WTC11 (cell line): ENCODE measurements at regions not wholly inside any gene's neighbourhood (a gene's known extent, or its start where the extent isn't known, plus 50 kb on each side); places are given as distances from the start of the nearest gene placed in this dataset.

Experiments
- ATAC-seq: fragments of 200-7000 bp; cut with Tn5 transposase; 2 replicates; pipeline ENCODE4 v1.10.0; 2021; ENCODE audit warnings: mild to moderate bottlenecking, moderate library complexity
- CTCF ChIA-PET: fragments of 300-600 bp; sonication (Branson Sonifier 250); formaldehyde crosslinking; loops from one replicate; lab custom pipeline; 2021; ENCODE audit warnings: antibody characterized with exemption; lab: Charles Lee
- POLR2A ChIA-PET: fragments of 350-600 bp; sonication (Branson Sonifier 250); formaldehyde crosslinking; loops from one replicate; lab custom pipeline; 2021; ENCODE audit warnings: antibody characterized with exemption; lab: Charles Lee
- DNase-seq: peaks from one replicate; pipeline ENCODE4 v3.0.0; 2021; ENCODE audit warnings: low spot score
- H3K27ac Mint-ChIP-seq: 2 replicates; pipeline ENCODE4 v1.8.0; 2021; ENCODE audit warnings: mixed read lengths
- H3K27me3 Mint-ChIP-seq: 2 replicates; pipeline ENCODE4 v1.8.0; 2021; ENCODE audit warnings: low read depth, mild to moderate bottlenecking, moderate library complexity, mixed read lengths
- H3K36me3 Mint-ChIP-seq: 2 replicates; pipeline ENCODE4 v1.8.0; 2021; ENCODE audit warnings: mixed read lengths
- H3K4me1 Mint-ChIP-seq: 2 replicates; pipeline ENCODE4 v1.8.0; 2022; ENCODE audit warnings: mixed read lengths
- H3K4me3 Mint-ChIP-seq: 2 replicates; pipeline ENCODE4 v1.8.0; 2021; ENCODE audit warnings: mild to moderate bottlenecking, moderate library complexity, mixed read lengths
- H3K9me3 Mint-ChIP-seq: 2 replicates; pipeline ENCODE4 v1.8.0; 2021; ENCODE audit warnings: mixed read lengths
- ATF3 ChIP-seq: sonication (generic); formaldehyde crosslinking; conservative IDR thresholded peaks from 2 replicates; pipeline ENCODE4 v1.8.1; 2022; ENCODE audit warnings: mild to moderate bottlenecking, missing genetic modification reagents
- CDX4 ChIP-seq: fragments of 250-450 bp; sonication (Bioruptor Pico); IDR thresholded peaks from 2 replicates; pipeline ENCODE4 v1.9.0; 2021; ENCODE audit warnings: moderate library complexity, mild to moderate bottlenecking, inconsistent platforms, borderline replicate concordance
- ELF4 ChIP-seq: sonication (generic); formaldehyde crosslinking; IDR thresholded peaks from 2 replicates; pipeline ENCODE4 v1.8.1; 2022; ENCODE audit warnings: low read depth, mild to moderate bottlenecking, moderate library complexity, missing genetic modification reagents
- ESRRA ChIP-seq: sonication (generic); formaldehyde crosslinking; IDR thresholded peaks from 2 replicates; pipeline ENCODE4 v1.8.1; 2022; ENCODE audit warnings: mild to moderate bottlenecking, missing genetic modification reagents, borderline replicate concordance
- FOXP1 ChIP-seq: sonication (generic); formaldehyde crosslinking; IDR thresholded peaks from 2 replicates; pipeline ENCODE4 v1.8.0; 2022; ENCODE audit warnings: missing genetic modification reagents, mild to moderate bottlenecking, moderate library complexity, borderline replicate concordance
- GRHL2 ChIP-seq: fragments of 250-450 bp; sonication (Bioruptor Pico); IDR thresholded peaks from 2 replicates; pipeline ENCODE4 v1.8.0; 2022; ENCODE audit warnings: mild to moderate bottlenecking, moderate library complexity; ENCODE audit not compliant: insufficient replicate concordance, severe bottlenecking
- GTF2I ChIP-seq: fragments of 250-450 bp; sonication (Bioruptor Pico); conservative IDR thresholded peaks from 2 replicates; pipeline ENCODE4 v1.4.0; 2021; ENCODE audit warnings: mild to moderate bottlenecking
- IRF2 ChIP-seq: sonication (generic); formaldehyde crosslinking; IDR thresholded peaks from 2 replicates; pipeline ENCODE4 v1.8.0; 2022; ENCODE audit warnings: low read depth, missing genetic modification reagents, borderline replicate concordance
- JUN ChIP-seq: sonication (generic); formaldehyde crosslinking; IDR thresholded peaks from 2 replicates; pipeline ENCODE4 v1.8.0; 2023; ENCODE audit warnings: mild to moderate bottlenecking, missing genetic modification reagents
- NFYB ChIP-seq: sonication (generic); formaldehyde crosslinking; conservative IDR thresholded peaks from 2 replicates; pipeline ENCODE4 v1.8.0; 2022; ENCODE audit warnings: low read depth, missing genetic modification reagents
- OVOL2 ChIP-seq: fragments of 250-450 bp; sonication (Bioruptor Pico); IDR thresholded peaks from 2 replicates; pipeline ENCODE4 v1.9.0; 2021; ENCODE audit warnings: mild to moderate bottlenecking, borderline replicate concordance
- PRDM15 ChIP-seq: sonication (generic); formaldehyde crosslinking; IDR thresholded peaks from 2 replicates; pipeline ENCODE4 v1.8.0; 2022; ENCODE audit warnings: missing genetic modification reagents
- PREB ChIP-seq: sonication (generic); formaldehyde crosslinking; IDR thresholded peaks from 2 replicates; pipeline ENCODE4 v1.8.1; 2022; ENCODE audit warnings: mild to moderate bottlenecking, missing genetic modification reagents, moderate library complexity, borderline replicate concordance
- SMAD3 ChIP-seq: sonication (generic); formaldehyde crosslinking; IDR thresholded peaks from 2 replicates; pipeline ENCODE4 v1.8.0; 2022; ENCODE audit warnings: missing genetic modification reagents, mild to moderate bottlenecking, borderline replicate concordance
- SMAD4 ChIP-seq: sonication (generic); formaldehyde crosslinking; IDR thresholded peaks from 2 replicates; pipeline ENCODE4 v1.8.0; 2022; ENCODE audit warnings: mild to moderate bottlenecking, missing genetic modification reagents
- SOX15 ChIP-seq: fragments of 250-450 bp; sonication (Bioruptor Pico); IDR thresholded peaks from 2 replicates; pipeline ENCODE4 v1.9.0; 2021; ENCODE audit warnings: mild to moderate bottlenecking
- TP53 ChIP-seq: sonication (generic); formaldehyde crosslinking; IDR thresholded peaks from 2 replicates; pipeline ENCODE4 v1.8.1; 2023; ENCODE audit warnings: mild to moderate bottlenecking, missing genetic modification reagents
- ZBTB21 ChIP-seq: sonication (generic); formaldehyde crosslinking; IDR thresholded peaks from 2 replicates; pipeline ENCODE4 v1.8.1; 2023; ENCODE audit warnings: mild to moderate bottlenecking, missing genetic modification reagents, borderline replicate concordance
- ZMAT4 ChIP-seq: fragments of 250-450 bp; sonication (Bioruptor Pico); IDR thresholded peaks from 2 replicates; pipeline ENCODE4 v1.9.0; 2021; ENCODE audit warnings: mild to moderate bottlenecking
- ZNF138 ChIP-seq: sonication (generic); formaldehyde crosslinking; conservative IDR thresholded peaks from 2 replicates; pipeline ENCODE4 v1.8.1; 2022; ENCODE audit warnings: mild to moderate bottlenecking, moderate library complexity, missing genetic modification reagents
- ZNF416 ChIP-seq: fragments of 250-450 bp; sonication (Bioruptor Pico); IDR thresholded peaks from 2 replicates; pipeline ENCODE4 v1.9.0; 2021; ENCODE audit warnings: mild to moderate bottlenecking, inconsistent platforms

GRCh38 chr2:122743021-122743675 is 987.7 kb downstream of the TSN start (continued):
- TF ChIP-seq ATF3: no peak
- TF ChIP-seq OVOL2 (CRISPR knock-in tag): no peak
- no peak for TF ChIP-seq NFYB
- TF ChIP-seq CDX4 (CRISPR knock-in tag): no peak
- no peak for TF ChIP-seq SMAD3 (CRISPR knock-in tag)
- no peak for TF ChIP-seq FOXP1 (CRISPR knock-in tag)
- TF ChIP-seq SMAD4 (CRISPR knock-in tag): no peak

GRCh38 chr2:122745603-122746002 is 990.2 kb downstream of the TSN start:
- TF ChIP-seq GTF2I (CRISPR knock-in tag) (no peak), NFYB (no peak), ESRRA (no peak), ZNF138 (CRISPR knock-in tag) (no peak), ZMAT4 (no peak), ELF4 (no peak), ZNF416 (CRISPR knock-in tag) (no peak), GRHL2 (CRISPR knock-in tag) (no peak), PREB (no peak), SOX15 (CRISPR knock-in tag) (no peak), OVOL2 (CRISPR knock-in tag) (no peak), PRDM15 (CRISPR knock-in tag) (no peak), ZBTB21 (CRISPR knock-in tag) (no peak), IRF2 (no peak), FOXP1 (CRISPR knock-in tag) (no peak), JUN (CRISPR knock-in tag) (no peak), TP53 (CRISPR knock-in tag) (no peak)
- ChIA-PET POLR2A (no interaction called here), CTCF (interaction anchor here (0.6 kb wide), 1 partner anchor 777 kb away, joined by 3 read pairs; no protein-coding TSS in a partner anchor)
- no peaks in the 10 kb centered on the region for H3K27me3 Mint-ChIP-seq
- no peaks in the 10 kb centered on the region for H3K9me3 Mint-ChIP-seq
- DNase-seq: no peak
- ATAC-seq: no peak
- no peak overlapping the region for H3K27ac Mint-ChIP-seq
- H3K4me1 Mint-ChIP-seq: peaks cover 46% of the 10 kb centered on the region
- no peak overlapping the region for H3K4me3 Mint-ChIP-seq
- no peaks in the 10 kb centered on the region for H3K36me3 Mint-ChIP-seq
